ENCODE measurements at regions not wholly inside any gene's neighbourhood (a gene's known extent, or its start where the extent isn't known, plus 50 kb on each side); places are given as distances from the start of the nearest gene placed in this dataset.

DNA sequence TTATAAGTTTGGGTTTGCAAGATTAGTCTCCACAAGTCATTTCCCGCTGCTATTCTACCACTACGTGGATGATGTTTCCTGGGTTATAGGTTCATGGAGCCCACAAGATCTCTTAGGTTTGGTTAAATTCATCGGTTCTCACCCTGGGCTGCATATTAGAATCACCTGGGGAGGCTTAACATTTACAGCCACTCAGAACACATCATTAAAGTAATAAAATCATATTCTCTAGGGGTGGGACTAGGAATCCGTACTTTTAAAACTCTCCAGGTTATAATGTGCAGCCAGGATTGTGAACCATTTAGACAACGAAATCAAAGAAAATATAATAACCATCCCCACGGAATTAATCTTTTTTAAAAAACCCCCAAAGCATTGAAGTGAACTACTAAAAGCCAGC is 167.7 kb downstream of the ACTR3 start:
- Histone ChIP-seq H3K27ac (no peak overlapping the region), H3K36me3 (no peaks in the 10 kb centered on the region), H3K4me1 (no peaks in the 10 kb centered on the region), H3K9me3 (no peaks in the 10 kb centered on the region), H3K27me3 (no peaks in the 10 kb centered on the region), H3K4me3 (no peak overlapping the region)
- in situ Hi-C loops (cut with MboI; ENCODE audit: low sequenced_read_pairs in 4 of 4): no loop called here
- TF ChIP-seq POLR2A (IDR thresholded peaks at IDR 0.05): no peak
- TF ChIP-seq CTCF (IDR thresholded peaks at IDR 0.05 in 4 of 5, conservative IDR thresholded peaks at IDR 0.05 in 1 of 5): no peak
- ATAC-seq (no peak), DNase-seq (no peak)
- intact Hi-C loops (cut with DNase I; ENCODE audit: low total_unique reads): no loop called here

DNA sequence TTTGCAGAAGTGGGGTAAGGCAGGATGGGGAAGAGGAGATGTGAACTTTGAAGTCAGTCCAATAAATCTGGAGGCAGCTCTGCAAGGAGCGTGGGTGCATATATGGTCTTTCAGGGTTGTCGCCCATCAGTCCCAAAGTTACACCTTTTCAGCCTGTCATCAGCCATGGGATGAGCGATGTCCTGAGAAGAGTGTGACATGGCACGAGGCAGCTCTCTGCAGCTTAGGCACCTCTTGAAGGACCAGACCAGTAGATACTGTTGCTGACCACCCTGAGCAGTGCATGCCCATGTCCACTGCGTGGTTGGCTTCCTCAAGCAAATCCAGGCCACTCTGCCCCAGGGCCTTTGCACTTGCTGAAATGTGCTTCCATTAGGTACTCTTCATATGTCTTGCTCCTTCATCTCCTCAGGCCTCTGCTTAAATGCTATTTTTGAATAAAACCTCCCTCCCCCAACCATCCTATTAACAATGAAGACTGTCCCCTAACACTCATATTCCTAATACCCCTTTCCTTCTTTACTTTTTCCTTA is 171.7 kb downstream of the ACTR3 start:
- no peak for DNase-seq
- no peaks in the 10 kb centered on the region for H3K27me3 ChIP-seq
- H3K4me3 ChIP-seq: no peak overlapping the region
- intact Hi-C loops (cut with DNase I; ENCODE audit: low total_unique reads): no loop called here
- H3K4me1 ChIP-seq: no peaks in the 10 kb centered on the region
- in situ Hi-C loops (cut with MboI; ENCODE audit: low sequenced_read_pairs in 4 of 4): no loop called here
- no peaks in the 10 kb centered on the region for H3K36me3 ChIP-seq
- H3K27ac ChIP-seq: no peak overlapping the region
- no peaks in the 10 kb centered on the region for H3K9me3 ChIP-seq
- TF ChIP-seq POLR2A (IDR thresholded peaks at IDR 0.05): no peak
- ATAC-seq: no peak

GRCh38 chr2:114063346-114063745 is 173.5 kb downstream of the ACTR3 start:
- Histone ChIP-seq H3K27ac (no peak overlapping the region), H3K36me3 (no peaks in the 10 kb centered on the region), H3K27me3 (no peaks in the 10 kb centered on the region), H3K9me3 (no peaks in the 10 kb centered on the region), H3K4me1 (no peaks in the 10 kb centered on the region), H3K4me3 (no peak overlapping the region)
- intact Hi-C loops (cut with DNase I; ENCODE audit: low total_unique reads): no loop called here
- DNase-seq (no peak), ATAC-seq (no peak)
- TF ChIP-seq CTCF (IDR thresholded peaks at IDR 0.05 in 4 of 5, conservative IDR thresholded peaks at IDR 0.05 in 1 of 5) (no peak), POLR2A (IDR thresholded peaks at IDR 0.05) (no peak)
- in situ Hi-C loops (cut with MboI; ENCODE audit: low sequenced_read_pairs in 4 of 4): no loop called here

- H3K4me3 ChIP-seq: no peak overlapping the region
Observed at GRCh38 chr2:114065731-114066130, 175.8 kb downstream of the ACTR3 start.

DNA sequence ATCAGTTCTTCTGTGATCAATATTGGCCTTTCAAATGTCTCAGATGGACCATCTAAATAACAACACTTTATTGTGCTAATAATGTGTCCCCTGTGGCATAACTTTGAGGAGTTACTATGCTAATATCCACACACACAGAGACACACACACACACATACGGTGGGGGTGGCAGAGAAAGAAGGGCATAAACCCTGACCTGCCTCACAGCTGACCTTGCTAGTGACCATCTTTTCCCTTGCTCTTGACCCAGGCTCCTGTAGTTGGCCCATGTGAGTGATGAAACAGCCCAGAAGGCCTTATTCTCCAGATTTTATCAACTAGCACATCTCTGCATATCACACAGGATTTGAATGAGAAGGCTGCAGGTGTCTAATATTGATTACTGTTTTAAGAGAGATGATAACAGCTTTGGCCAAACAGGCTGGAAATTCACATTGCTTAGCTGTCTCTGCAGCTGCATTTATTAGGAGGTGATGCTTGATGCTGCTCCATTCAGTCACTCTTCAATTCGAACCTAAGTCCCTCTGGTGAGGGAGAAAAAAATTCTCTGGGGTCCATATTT is 176.4 kb downstream of the ACTR3 start:
- H3K27me3 ChIP-seq: no peaks in the 10 kb centered on the region
- H3K4me1 ChIP-seq: no peaks in the 10 kb centered on the region
- intact Hi-C loops (cut with DNase I; ENCODE audit: low total_unique reads): no loop called here
- no peaks in the 10 kb centered on the region for H3K9me3 ChIP-seq
- in situ Hi-C loops (cut with MboI; ENCODE audit: low sequenced_read_pairs in 4 of 4): no loop called here
- ATAC-seq: no peak
- no peak for DNase-seq
- no peak for TF ChIP-seq POLR2A (IDR thresholded peaks at IDR 0.05)
- TF ChIP-seq CTCF (IDR thresholded peaks at IDR 0.05 in 4 of 5, conservative IDR thresholded peaks at IDR 0.05 in 1 of 5): no peak
- no peaks in the 10 kb centered on the region for H3K36me3 ChIP-seq
- H3K4me3 ChIP-seq: no peak overlapping the region
- no peak overlapping the region for H3K27ac ChIP-seq

More at GRCh38 chr2:114065731-114066130, 175.8 kb downstream of the ACTR3 start:
- Histone ChIP-seq H3K36me3 (no peaks in the 10 kb centered on the region), H3K27ac (no peak overlapping the region), H3K4me1 (no peaks in the 10 kb centered on the region), H3K9me3 (no peaks in the 10 kb centered on the region), H3K27me3 (no peaks in the 10 kb centered on the region)
- DNase-seq (no peak), ATAC-seq (no peak)
- in situ Hi-C loops (cut with MboI; ENCODE audit: low sequenced_read_pairs in 4 of 4) (no loop called here), intact Hi-C loops (cut with DNase I; ENCODE audit: low total_unique reads) (no loop called here)
- TF ChIP-seq POLR2A (IDR thresholded peaks at IDR 0.05): no peak
- no peak for TF ChIP-seq CTCF (IDR thresholded peaks at IDR 0.05 in 4 of 5, conservative IDR thresholded peaks at IDR 0.05 in 1 of 5)

Measured in gastrocnemius medialis (tissue), 4 donors.